Anterior cingulate cortex (tissue), 58 donors: ENCODE measurements at regions not wholly inside any gene's neighbourhood (a gene's known extent, or its start where the extent isn't known, plus 50 kb on each side); places are given as distances from the start of the nearest gene placed in this dataset.
"Not testable (repeated sequence)": the region's sequence is repeated elsewhere in the genome, so short reads cannot be mapped to it uniquely, and the experiment has no call there.

Experiments used
- DNase-seq, 58 donors: peaks; one replicate each; lab custom pipeline; 2025; lab: John Stamatoyannopoulos, UW

DNA sequence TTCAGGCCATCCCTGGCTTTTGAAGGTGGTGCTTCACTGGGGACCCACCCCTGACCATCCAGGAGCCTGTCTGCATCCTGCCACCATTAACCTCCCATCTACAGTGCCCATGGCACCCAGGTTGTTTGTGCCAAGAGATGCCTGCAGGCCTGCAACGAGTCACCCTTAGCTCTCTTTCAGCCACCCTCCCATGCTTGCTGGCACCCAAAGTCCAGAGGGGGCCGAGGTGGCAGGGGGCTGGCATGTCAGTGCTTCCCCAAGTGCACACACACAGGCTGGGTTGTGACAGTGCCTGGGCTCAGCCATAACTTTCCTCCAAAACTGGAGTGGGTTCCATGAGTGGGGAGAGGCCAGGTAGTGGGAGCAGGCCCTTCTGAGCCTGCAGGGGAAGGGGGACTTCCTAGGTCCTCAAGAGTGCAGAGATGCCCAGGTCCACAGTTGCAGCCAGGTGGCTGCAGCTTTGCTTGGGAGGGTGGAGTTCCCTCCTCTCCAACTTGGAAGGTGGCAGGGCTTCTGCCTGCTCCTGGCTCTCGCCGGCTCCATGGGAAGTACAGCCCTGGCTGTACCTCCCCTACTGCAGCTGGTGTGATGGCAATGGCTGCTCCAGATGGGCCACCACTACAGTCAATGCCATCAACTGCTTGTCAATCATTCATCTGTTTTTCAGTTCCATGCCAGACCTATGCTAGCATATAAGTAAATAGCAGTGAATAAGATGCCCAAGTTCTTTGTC is 235.9 kb upstream of the GIMD1 start:
- DNase-seq = no peak

DNA sequence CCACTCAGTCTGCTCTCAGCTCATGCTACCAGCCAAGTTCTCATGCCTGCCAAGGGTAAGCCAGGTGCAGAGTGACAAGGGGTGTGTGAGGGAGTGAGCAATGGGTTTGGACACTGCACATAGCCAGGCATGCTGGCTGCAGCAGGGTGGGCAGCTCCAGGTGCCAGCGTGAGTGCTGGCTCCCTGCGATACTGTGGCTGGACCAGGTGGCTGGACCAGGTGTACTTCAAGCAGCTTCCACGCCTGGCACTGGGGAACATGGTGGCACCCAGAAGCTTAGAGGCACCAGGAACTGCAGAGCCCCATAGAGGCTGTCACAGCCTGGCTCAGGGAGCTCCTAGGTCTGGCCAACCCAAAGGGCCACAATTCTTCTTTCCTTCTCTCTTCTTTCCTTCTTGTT is 234.9 kb upstream of the GIMD1 start:
- DNase-seq = no peak

- DNase-seq = no peak
Measured at GRCh38 chr4:106602711-106603110, 234.1 kb upstream of the GIMD1 start.

- no peak for DNase-seq
Measured at GRCh38 chr4:106601519-106601918, 232.9 kb upstream of the GIMD1 start.

DNA sequence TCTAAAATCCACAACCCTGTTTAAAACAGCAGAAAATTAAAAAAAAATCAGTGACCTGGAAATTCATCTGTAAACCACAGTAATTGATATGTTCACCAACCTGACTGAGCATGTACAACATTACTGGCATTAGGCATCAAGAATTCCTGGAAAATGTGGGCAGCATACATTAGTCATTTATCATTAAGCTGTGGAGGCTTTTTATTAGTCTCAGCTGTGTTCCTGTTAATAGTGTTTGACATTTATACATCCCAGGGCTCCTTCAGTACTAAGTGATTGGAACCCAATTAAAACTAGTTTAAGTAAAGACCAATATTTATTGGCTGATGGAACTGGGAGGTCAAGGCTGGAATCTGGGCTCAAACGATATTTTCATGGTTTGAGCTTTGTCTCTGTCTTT is 227.3 kb upstream of the GIMD1 start:
- no peak for DNase-seq

DNA sequence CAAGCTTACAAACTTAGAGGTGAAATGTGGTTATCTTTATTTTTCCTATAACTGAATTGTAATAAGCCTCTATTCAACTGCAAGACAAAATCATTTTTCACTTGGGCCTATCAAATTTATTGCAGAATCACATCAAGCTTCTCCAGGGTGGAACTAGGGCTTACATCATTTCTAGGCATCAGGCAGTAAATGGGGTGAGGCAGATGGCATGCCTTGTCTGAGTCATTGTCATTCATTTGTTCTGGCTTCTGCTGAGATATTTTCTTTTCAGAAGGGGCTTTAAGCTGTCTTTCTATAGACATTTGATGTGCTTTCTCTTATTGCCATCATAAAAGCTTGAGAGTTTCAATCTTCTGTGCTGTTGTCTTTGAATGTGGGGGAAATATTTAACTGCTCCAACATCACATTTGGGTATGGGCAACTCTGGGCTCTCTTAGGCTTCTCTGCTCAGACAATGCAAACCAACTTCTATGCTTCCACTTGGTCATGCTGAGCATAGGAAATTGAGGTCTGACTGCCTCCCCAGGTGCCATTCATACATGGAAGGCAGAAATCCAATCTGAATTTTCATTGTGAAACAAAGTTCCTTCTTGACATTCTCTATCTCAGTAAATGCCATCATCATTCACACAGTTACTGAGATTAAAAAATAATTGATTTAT is 225.8 kb upstream of the GIMD1 start:
- DNase-seq = no peak

DNA sequence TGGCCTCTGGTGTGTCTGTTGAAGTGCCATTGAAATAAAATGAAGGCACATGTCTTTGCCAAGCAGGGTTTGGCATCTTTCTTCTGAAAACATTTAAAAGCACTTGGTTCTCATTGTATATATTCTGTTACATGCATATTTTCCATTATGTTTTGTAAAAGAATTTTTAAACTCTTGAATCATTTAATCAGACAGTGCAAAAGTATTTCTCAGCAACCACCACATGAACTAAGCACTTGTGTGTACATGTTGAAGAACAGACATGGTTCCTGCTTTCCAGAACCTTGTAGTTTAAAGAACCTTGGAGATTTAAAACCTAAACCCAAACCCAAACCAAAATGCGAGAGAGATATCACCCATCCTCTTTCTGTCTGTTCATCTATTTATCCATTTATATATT is 220.3 kb upstream of the GIMD1 start:
- no peak for DNase-seq

GRCh38 chr4:106587558-106587957 is 219.0 kb upstream of the GIMD1 start:
- no peak for DNase-seq

GRCh38 chr4:106585915-106586349 is 217.4 kb upstream of the GIMD1 start:
- no peak for DNase-seq

DNA sequence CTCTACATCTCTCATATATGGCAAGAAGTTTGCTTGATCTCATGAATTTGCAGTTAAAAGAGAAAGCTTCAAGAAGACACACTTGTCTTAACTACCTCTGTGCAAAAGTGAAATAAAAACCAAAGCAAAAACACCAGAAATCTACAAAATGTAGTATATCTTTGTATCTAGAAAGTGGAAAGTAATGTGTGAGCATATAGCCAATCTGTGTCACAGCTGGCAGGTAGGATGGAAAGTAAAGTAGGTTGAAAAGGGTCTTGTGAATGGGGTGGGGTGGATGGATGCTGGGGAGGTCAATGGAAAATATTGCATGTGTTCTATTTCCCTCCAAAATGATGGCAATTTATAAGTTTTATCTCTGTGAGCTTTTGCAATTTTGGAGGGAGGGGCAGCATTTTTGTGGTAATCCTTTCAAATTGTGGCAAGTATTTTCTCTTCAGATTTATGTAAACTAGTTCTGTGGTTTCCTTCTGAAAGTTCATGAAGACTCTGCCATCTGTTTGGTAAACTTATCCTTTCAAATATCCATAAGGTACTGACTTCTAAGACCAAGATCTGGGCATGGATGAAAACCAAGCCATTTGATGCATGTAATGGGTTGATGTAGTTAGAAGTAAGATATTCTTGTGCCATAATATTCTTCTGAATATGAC is 215.9 kb upstream of the GIMD1 start:
- DNase-seq = no peak

- no peak for DNase-seq
Measured at GRCh38 chr4:106583567-106583966, 215.0 kb upstream of the GIMD1 start.

DNA sequence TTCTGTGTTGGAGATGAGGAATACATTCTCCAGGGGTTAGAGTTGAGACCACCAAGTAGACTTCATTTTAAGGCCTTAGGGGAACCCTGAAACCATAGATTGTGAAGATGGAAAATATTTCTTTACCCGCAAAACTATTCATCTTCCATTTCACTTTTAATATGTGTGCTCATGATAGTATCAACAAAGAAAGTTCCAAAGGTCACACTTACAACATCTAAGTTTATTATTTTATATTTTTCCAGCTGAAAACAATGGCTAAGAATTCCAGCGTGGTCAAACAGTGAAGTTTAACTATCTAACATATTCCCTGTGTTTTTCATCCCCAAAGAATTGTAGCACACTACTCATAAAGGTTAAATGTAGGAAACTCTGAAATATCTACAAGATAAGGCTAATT is 214.5 kb upstream of the GIMD1 start:
- DNase-seq = no peak

DNA sequence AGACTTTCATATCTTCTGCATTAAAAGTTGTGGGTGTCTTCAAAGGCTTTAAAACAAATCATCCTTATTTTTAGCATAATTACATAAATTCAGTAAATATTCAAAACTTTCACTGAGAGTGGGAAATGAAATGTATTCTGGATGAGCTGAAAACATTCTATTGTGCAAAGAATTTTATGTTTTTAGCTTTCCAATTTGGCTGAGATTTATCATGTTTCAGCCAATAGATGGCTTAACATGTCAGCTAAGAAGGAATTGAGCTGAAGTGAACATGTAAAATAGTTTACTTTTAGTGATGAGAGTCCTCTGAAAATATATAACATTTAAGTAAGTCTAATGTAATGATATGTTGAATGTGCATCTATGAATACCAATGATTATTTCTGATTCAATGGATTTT is 213.5 kb upstream of the GIMD1 start:
- no peak for DNase-seq

DNA sequence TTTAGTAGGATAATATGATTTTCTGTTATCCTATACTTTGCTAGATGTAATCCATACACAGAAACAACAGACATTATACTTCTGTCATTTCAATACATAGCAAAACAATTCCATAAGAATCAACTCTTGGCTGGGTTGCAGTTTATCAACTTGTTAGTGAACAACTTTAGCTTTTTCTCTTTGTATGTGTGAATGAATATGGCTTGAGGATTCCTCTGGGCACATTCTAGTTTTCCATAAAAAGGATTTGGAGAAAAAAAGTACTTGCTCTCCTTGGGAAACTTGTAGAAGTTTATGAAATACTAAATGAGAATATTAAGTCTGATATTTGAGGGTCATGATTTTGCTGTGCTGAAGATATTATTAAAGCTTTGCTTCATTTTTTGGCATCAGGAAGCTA is 210.7 kb upstream of the GIMD1 start:
- no peak for DNase-seq

- DNase-seq = no peak
Measured at GRCh38 chr4:106569146-106570031, 200.8 kb upstream of the GIMD1 start.

DNA sequence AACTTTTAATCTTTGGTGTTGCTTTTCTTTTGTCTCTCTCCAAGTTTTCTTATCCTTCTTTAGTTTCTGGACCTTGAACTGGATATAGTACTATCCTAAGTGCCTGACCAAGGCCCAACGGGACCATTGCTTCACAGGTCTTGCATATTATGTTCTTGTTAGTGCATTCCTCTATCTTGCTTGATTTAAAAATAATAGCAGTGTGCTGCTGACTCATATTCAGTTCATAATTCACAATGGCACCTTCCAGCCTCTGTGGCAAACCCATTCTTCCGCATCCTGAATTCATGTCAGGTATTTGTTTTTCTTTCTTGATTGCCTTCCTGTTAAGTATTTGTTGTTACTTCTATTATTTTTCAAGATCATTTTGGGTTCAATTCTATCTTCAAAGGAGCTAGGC is 197.1 kb upstream of the GIMD1 start:
- no peak for DNase-seq

- not testable (repeated sequence) for DNase-seq
Measured at GRCh38 chr4:106563637-106564036, 195.1 kb upstream of the GIMD1 start.

GRCh38 chr4:106551724-106552123 is 183.1 kb upstream of the GIMD1 start:
- DNase-seq = no peak

- DNase-seq = no peak
Measured at GRCh38 chr4:106548446-106549044, 180.0 kb upstream of the GIMD1 start.

DNA sequence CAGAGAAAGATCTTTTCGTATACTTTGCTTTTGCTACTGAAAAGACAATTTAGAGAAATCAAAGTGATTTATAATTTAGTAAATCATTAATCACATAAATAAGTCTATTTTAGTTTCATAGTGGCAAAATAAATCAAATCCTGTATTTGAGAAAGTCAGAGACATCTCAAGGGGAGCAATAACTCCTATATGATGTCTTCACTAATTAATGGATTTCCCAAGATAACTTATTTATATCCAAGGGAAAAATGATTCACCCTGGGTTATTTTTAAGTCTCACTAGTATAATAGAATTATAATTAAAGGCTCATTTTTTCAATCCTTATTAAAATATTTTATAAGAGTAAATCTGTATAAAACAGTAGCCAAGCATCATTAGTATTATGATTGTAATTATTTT is 177.8 kb upstream of the GIMD1 start:
- no peak for DNase-seq
